ENCODE measurements at regions not wholly inside any gene's neighbourhood (a gene's known extent, or its start where the extent isn't known, plus 50 kb on each side); places are given as distances from the start of the nearest gene placed in this dataset.

DNA sequence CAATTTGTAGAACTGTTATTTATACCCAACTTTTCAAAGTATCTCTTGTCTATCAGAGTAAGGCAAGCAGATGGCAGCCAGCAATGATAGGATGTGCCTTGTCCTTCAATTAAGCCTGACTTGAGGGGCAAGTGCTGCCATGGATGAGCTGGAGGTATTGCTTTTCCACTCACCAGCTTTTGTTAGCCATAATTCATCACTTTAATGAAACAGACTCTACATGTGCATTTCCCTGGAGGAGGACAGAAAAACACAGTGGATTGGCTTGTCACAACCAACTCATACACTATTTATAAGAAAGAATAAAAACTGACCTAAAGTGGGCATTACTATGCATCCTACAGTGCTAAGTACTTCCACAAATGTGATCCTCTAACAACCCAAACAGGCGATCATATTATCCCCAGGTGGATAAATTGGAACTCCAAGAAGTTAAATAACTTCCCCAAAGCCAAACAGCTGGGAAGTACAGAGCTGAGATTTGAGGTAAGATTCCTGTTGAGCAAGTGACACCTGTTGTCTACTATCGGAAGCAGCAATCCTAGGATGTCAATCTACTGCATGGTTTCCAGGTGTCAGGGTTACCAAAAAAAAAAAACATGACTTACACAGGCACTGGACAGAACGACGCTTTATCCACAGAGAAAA lies 73.9 kb upstream of the NRSN1 start:
- no peaks in the 10 kb centered on the region for H3K79me2 ChIP-seq (ENCODE audit: insufficient read depth, low read length)
- no peak overlapping the region for H3K9ac ChIP-seq (ENCODE audit: low read depth, low read length, poor library complexity, severe bottlenecking)
- no peaks in the 10 kb centered on the region for H3K36me3 ChIP-seq (ENCODE audit: insufficient read depth, low read length)
- H3K4me3 ChIP-seq (ENCODE audit: low read length, poor library complexity, severe bottlenecking): no peak overlapping the region
- TF ChIP-seq EZH2phosphoT487 (IDR thresholded peaks at IDR 0.05; ENCODE audit: borderline replicate concordance): no peak
- TF ChIP-seq, protein P1, sequence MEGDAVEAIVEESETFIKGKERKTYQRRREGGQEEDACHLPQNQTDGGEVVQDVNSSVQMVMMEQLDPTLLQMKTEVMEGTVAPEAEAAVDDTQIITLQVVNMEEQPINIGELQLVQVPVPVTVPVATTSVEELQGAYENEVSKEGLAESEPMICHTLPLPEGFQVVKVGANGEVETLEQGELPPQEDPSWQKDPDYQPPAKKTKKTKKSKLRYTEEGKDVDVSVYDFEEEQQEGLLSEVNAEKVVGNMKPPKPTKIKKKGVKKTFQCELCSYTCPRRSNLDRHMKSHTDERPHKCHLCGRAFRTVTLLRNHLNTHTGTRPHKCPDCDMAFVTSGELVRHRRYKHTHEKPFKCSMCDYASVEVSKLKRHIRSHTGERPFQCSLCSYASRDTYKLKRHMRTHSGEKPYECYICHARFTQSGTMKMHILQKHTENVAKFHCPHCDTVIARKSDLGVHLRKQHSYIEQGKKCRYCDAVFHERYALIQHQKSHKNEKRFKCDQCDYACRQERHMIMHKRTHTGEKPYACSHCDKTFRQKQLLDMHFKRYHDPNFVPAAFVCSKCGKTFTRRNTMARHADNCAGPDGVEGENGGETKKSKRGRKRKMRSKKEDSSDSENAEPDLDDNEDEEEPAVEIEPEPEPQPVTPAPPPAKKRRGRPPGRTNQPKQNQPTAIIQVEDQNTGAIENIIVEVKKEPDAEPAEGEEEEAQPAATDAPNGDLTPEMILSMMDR (conservative IDR thresholded peaks at IDR 0.05; ENCODE audit: low read length): no peak
- H3K9me2 ChIP-seq (replicated peaks; ENCODE audit: low read depth, low read length): no peaks in the 10 kb centered on the region
- H2AFZ ChIP-seq (ENCODE audit: low read length): no peak overlapping the region
- H3F3A ChIP-seq (ENCODE audit: low read depth): no peaks in the 10 kb centered on the region
- peaks cover 4% of the 10 kb centered on the region; the same call in 1 of the 2 replicates for H3K9me3 ChIP-seq (ENCODE audit: insufficient read depth, low read depth, low read length)
- H4K20me1 ChIP-seq (ENCODE audit: insufficient read depth, low read length, poor library complexity, severe bottlenecking): no peaks in the 10 kb centered on the region
- H3K4me1 ChIP-seq (ENCODE audit: insufficient read depth, low read length, poor library complexity, severe bottlenecking): no peaks in the 10 kb centered on the region
- H3K4me2 ChIP-seq (ENCODE audit: low read depth, low read length, poor library complexity, severe bottlenecking): no peak overlapping the region
- H3K27me3 ChIP-seq (ENCODE audit: insufficient read depth, low read length, poor library complexity, severe bottlenecking): no peaks in the 10 kb centered on the region

DNA sequence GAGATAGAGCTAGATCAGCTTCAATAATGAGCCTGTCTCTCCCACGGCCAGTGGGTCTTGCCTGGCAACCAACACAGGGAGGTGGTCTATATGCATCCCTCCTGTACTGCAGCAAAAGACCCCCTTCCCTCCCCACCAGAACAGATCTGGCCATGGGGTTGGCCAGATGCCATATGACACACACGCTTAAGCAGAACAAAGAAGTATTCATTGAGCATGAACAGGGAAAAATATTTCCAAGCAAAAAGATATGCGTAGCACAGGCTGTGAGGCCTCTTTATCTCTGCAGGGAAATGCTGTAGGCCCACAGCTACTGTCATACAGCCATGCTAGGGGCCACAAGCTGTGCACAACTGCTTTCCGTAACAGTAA lies 73.4 kb upstream of the NRSN1 start:
- Histone ChIP-seq H4K20me1 (ENCODE audit: insufficient read depth, low read length, poor library complexity, severe bottlenecking) (no peaks in the 10 kb centered on the region), H3K4me3 (ENCODE audit: low read length, poor library complexity, severe bottlenecking) (no peak overlapping the region), H3K4me2 (ENCODE audit: low read depth, low read length, poor library complexity, severe bottlenecking) (no peak overlapping the region), H3F3A (ENCODE audit: low read depth) (no peaks in the 10 kb centered on the region), H2AFZ (ENCODE audit: low read length) (no peak overlapping the region), H3K36me3 (ENCODE audit: insufficient read depth, low read length) (no peaks in the 10 kb centered on the region), H3K79me2 (ENCODE audit: insufficient read depth, low read length) (no peaks in the 10 kb centered on the region), H3K27me3 (ENCODE audit: insufficient read depth, low read length, poor library complexity, severe bottlenecking) (no peaks in the 10 kb centered on the region), H3K9me2 (replicated peaks; ENCODE audit: low read depth, low read length) (no peaks in the 10 kb centered on the region), H3K9ac (ENCODE audit: low read depth, low read length, poor library complexity, severe bottlenecking) (no peak overlapping the region), H3K4me1 (ENCODE audit: insufficient read depth, low read length, poor library complexity, severe bottlenecking) (no peaks in the 10 kb centered on the region), H3K9me3 (ENCODE audit: insufficient read depth, low read depth, low read length) (peaks cover 4% of the 10 kb centered on the region; the same call in 1 of the 2 replicates)
- no peak for TF ChIP-seq EZH2phosphoT487 (IDR thresholded peaks at IDR 0.05; ENCODE audit: borderline replicate concordance)
- TF ChIP-seq, protein P1 (conservative IDR thresholded peaks at IDR 0.05; ENCODE audit: low read length): no peak

DNA sequence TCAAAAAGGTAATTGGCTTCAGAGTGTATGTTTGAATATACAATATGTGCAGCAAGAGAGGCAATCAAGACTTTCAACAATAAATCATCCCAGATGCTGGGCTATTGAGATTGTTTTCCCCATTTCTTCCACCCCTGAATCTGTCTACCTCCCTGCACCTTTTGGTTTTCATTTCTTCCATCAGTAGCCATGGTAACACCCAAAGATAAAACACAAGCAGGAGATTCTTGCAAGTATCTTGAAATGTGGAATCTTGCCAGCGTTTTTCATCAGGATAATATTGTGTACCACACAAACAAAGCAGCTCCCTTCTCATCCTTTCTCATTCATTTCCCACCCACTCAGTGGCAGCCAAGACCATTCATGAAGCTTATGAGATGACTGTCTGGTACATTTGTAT lies 73.0 kb upstream of the NRSN1 start:
- Histone ChIP-seq H3K9me2 (replicated peaks; ENCODE audit: low read depth, low read length) (no peaks in the 10 kb centered on the region), H3K4me2 (ENCODE audit: low read depth, low read length, poor library complexity, severe bottlenecking) (no peak overlapping the region), H3K27me3 (ENCODE audit: insufficient read depth, low read length, poor library complexity, severe bottlenecking) (no peaks in the 10 kb centered on the region), H2AFZ (ENCODE audit: low read length) (no peak overlapping the region), H3K9ac (ENCODE audit: low read depth, low read length, poor library complexity, severe bottlenecking) (no peak overlapping the region), H4K20me1 (ENCODE audit: insufficient read depth, low read length, poor library complexity, severe bottlenecking) (no peaks in the 10 kb centered on the region), H3K9me3 (ENCODE audit: insufficient read depth, low read depth, low read length) (peaks cover 4% of the 10 kb centered on the region; the same call in 1 of the 2 replicates), H3K4me3 (ENCODE audit: low read length, poor library complexity, severe bottlenecking) (no peak overlapping the region), H3K79me2 (ENCODE audit: insufficient read depth, low read length) (no peaks in the 10 kb centered on the region), H3F3A (ENCODE audit: low read depth) (no peaks in the 10 kb centered on the region), H3K36me3 (ENCODE audit: insufficient read depth, low read length) (no peaks in the 10 kb centered on the region), H3K4me1 (ENCODE audit: insufficient read depth, low read length, poor library complexity, severe bottlenecking) (no peaks in the 10 kb centered on the region)
- TF ChIP-seq, protein P1 (conservative IDR thresholded peaks at IDR 0.05; ENCODE audit: low read length): no peak
- no peak for TF ChIP-seq EZH2phosphoT487 (IDR thresholded peaks at IDR 0.05; ENCODE audit: borderline replicate concordance)

Data from Loucy (cell line).